Activated gamma-delta T cell (primary cell): ENCODE measurements at regions not wholly inside any gene's neighbourhood (a gene's known extent, or its start where the extent isn't known, plus 50 kb on each side); places are given as distances from the start of the nearest gene placed in this dataset.

ENCODE experiments used
- DNase-seq: peaks from one replicate; lab custom pipeline; 2025; lab: John Stamatoyannopoulos, UW

DNA sequence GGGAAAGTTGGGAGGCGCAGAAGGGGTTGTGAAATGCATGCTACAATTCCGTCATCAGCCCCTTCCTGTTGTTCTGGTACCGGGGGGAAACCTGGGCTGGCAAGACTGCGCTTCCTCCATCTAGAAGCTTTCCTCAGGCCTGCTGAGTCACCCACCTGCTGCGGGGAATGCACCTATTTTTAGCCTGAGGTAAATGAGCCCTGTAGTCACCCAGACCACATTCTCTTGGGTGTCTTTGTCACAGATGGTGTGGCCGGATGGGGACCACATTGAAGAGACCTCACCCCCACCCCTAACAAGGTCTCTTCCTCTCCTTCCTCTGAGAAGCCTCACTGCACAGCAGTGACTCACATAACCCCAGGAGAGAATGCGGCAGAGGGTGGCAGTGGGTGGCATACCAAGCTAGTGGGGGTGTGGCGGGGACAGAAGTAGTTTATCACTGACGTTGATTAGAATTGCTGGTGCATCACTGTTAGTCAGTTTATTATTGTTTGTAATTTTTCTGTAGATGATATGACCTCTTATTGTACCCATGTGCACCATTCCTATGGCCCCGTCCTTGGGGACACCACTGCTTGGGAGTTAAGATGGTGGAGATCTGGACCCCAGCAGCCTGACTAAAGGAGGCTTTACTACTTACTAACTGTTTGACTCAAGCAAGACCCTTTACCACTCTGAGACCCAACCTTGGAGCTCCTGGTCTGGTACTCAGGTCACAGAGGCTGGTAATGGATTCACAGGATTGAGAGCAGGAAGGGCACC, 83.0 kb upstream of the DUSP5 start:
- peak; percentile 23 for DNase-seq

DNA sequence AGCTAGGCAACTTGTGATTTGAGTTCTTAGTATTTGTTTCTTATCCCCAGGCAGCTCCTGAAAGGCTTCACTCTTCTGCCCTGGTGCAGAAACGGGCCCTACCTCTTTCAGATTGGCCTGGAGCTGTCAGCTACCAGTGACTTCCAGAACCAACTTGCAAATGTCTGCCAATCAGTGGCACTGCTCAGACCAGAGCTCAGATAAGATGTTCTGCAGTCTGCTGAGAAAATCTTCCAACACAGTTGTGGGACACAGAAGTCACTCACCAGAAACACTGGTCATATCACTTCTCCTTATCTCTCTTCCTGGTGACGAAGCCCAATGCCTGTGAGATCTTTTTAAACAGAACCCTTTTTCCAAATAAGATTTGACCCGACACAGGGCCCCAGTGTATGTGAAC, 81.9 kb upstream of the DUSP5 start:
- DNase-seq = no peak

DNA sequence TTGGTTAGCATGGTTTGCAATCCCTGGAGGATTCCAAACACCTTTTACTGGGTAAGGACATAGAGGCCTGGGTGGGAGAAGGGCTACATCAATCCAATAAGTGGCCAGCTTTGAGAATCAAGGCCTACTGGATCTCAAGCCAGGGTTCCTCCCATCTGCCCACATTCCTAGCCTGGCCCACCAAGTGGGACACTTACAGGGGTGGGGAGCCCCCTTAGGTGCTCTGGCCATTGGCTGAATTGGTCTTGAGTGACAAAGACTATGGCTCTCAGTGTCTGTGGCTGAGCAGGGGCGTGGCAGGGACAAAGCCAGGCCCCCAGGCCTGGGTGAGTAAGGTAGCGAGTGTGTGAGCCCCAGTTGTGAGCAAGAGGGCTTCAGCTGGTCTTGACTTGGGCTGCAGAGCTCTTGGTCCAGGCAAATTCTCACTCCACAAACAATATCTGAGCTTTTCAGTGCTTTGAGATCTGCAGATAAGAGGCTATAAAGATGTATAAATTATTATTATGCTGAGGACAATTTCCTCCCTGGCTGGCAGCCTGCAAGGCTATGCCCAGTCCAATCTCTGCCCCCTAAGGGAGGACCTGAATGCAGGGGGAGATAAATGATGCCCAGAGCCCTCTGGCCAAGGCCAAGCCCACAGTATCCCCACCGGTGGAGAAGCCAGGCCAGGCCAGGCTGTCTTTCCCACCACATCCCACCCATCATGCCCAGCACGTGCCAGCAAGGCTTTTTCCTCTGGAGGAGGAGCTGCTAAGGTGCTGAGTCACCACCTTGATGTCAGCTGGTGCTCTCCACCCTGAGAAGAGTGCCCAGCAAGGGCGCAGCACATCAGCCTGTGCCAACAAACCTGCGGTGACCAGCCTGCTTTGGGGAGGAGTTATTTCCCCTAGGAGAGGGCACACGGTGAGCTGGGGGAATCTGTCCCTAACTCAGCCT, 80.7 kb upstream of the DUSP5 start:
- no peak for DNase-seq

DNA sequence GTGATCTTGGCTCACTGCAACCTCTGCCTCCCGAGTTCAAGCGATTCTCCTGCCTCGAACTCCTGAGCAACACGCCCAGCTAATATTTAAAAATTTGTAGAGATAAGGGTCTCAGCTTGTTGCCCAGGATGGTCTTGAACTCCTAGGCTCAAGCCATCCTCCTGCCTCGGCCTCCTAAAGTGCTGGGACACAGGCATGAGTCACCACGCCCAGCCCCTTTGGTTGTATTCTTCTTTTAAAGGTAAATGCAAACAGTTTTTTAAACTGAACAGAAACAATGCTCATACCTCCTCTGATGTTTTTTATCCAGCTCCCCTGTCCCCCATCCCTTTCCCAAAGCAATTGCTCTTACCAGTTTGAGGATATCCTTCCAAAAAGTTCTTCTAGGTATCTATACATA, 79.5 kb upstream of the DUSP5 start:
- no peak for DNase-seq

DNA sequence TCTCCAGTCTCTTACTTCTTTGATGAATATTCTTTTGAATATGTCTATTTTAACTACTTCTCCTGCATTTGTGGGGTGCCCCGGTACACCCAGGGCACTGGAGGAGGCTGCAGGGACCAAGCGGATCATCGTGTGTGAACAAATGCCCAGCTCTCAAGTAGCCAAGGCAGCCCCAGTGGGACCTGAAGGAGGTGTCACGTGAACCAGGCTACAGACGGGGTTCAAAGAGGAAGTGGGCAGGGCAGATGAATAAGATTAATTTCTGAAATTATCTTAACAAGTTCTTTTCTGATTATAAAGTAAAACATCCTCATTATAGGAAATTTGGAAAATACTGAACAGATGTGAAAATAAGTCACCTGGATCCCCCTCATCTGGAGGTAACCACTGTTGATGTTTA, 78.4 kb upstream of the DUSP5 start:
- DNase-seq = no peak

DNA sequence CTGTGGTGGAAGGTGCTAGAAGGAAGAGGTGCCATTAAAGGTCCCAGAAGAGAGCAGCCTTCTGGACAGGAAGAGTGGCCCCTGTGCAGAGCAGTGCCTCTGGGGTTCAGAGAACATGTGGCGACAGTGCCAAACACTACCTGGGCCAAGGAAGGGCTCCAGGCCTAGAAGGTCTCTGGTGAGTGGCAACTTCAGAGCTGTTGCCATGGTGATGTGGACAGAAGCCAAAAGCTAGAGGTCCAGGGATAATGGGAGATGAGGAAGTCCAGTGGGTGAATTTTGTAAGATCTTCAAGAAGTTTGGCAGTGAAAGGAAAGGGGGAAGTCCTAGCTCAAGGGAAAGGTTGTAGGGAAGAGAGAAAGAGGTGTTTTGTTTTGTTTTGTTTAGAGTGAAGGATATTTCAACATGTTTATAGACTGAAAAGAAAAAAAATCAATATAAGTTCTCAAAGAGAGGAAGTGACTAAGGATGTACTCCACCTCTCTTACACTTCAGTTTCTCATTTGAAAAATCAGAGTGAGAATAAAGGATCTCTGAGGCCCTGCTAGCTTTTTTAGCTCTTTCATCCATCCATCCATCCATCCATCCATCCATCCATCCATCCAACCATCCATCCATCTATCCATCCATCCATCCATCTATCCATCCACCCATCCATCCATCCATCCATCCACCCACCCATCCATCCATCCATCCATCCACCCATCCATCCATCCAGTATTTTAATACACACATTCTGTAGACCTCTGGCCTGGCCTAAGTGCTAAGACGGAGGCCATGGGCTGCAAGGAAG, 77.1 kb upstream of the DUSP5 start:
- DNase-seq = no peak

DNA sequence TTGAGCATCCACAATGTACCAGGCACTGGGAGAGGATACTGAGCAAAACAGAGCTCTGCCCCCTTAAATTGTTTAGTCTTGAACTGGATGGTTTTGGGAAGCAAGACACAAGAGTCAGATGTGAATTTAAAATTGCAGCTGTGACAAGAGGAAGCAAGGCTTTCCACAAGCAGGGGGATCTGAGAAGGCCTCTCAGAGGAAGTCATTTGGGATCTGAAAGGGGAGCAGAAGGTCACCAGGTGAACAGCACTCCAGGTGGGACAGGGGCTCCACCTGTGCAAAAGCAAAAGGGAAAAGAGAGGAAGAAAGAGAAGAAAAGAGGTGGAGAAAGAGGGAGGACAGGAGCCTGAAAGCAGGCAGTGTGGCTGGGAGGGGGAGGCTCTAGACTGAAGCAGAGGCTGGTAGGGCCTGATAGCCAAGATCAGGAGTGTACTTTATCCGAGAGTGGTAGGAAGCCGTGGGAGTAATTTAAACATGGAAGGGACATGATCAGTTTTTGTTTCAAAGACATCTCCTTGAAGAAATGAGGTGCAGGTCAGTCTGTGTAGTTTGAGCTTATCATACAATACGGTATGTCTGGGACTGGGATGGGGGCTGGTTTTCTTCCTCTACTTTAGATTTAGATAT, 76.1 kb upstream of the DUSP5 start:
- DNase-seq = no peak

DNA sequence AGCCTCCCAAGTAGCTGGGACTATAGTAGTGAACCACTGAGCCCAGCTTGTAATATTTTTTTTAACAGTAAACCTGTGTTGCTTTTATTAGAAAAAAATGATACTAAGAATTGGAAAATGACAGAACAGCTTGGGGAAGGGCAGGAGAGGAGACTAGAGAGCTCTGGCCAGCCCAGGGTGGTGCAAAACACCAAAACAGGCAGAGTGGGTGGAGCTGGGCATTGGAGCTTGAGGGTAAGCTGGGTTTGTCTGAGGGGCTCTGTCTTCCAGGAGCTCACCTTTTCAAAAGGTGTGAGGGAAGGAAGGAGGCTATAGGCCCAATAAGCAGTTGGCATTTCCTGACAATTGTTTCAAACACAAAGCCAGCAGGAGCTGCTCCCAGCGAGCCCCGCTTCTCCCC, 75.2 kb upstream of the DUSP5 start:
- DNase-seq = no peak

DNA sequence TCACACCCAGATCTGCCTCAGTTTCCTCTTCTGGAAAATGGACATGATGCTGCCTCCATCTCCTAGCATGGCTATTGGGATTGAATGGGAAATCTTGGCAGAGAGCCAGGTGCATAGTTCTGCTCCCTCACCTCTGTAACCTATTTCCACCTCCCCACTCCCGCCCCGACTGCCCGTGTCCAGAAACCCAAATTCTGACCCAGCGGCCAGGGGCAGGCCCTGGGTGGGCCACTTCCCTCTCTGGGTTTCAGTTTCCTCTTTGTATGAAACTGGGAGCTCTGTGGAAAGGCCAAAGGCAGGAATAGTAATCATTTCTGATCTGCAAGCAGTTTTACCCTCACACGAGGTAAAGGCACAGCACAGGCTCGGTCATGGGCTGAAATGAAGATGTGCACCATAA, 74.1 kb upstream of the DUSP5 start:
- no peak for DNase-seq

DNA sequence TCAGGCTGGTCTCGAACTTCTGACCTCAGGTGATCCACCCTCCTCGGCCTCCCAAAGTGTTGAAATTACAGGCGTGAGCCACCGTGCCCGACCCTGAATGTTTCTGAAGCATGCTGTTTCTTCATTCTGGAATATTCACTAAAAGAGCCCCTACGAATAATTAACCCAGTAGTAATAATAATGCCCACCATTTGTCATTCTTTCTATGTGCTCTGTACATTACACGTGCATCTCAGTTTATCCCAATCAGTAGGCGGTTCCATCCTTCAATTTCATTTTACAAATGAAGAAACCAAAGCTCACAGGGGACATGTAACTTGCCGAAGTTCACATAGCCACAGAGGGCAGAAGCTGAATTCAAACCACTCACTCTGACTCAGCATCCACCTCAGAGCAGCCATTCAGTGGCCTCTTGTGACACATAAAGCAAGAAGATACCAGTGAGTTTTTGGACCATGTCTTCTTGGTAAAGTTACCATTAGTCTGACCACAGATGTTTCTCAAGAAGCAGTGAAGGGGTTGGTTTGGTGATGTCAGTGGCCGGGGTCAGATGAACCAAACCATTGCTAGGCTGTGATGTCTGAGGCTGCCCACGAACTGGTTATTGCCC, 71.9 kb upstream of the DUSP5 start:
- DNase-seq = no peak

DNA sequence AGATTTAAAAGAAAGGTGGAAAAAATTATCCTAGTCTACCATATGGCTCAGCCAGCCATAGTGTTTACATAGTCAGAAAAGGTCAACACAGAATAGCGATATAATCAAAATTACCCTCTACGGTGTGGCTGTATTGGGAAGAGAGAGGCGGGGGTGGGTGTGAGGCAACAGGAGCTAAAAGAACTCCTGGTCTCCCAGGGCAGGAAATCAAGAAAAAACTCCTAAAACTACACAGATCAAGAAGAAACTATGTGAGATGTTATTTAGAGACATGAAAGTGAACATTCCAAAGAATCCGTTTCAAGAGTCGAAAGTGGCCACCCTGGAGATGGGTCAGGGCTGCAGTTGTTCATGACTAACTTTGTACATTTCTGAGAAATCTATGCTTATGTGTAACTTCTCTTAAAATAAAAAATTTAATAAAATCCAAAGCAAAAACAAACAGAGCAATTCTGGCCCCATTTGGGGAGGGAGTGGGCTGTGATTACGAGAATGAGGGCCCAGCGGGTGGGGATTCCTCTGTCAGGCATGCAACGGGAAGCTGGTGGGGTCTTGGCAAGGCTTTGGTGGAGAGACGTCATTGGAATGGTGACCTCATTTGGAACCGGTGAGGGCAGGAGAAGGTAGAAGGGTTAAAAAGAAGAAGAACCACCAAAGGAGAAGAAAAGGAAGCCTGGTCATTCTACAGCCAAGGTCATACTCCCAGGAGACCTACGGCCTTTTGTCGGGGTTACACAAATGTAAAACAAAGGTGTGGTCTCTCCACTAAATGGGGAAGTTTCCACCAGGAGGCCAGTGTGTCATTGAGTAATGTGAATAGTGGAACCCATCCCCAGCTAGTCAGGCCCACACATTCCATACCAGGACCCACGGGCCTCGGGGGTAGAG, 71.2 kb upstream of the DUSP5 start:
- DNase-seq = no peak

DNA sequence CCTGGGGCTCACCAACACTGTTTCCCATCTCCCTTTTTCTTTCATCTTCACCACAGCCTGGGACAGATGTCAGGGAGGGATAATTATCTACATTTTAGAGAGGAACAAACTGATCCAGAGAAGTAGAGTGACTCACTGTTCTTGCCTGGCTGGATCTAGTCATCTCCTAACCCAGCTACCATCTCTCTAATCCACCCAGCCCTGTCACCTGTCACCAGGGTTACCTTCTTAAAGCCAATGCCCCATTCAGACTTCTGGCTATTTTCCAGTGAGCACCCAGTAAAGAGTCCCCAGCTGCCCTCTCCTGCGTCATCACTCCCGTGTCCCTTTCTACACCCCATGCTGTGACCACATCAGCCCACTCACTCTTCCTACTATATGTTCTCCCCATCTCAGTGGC, 68.4 kb upstream of the DUSP5 start:
- no peak for DNase-seq

DNA sequence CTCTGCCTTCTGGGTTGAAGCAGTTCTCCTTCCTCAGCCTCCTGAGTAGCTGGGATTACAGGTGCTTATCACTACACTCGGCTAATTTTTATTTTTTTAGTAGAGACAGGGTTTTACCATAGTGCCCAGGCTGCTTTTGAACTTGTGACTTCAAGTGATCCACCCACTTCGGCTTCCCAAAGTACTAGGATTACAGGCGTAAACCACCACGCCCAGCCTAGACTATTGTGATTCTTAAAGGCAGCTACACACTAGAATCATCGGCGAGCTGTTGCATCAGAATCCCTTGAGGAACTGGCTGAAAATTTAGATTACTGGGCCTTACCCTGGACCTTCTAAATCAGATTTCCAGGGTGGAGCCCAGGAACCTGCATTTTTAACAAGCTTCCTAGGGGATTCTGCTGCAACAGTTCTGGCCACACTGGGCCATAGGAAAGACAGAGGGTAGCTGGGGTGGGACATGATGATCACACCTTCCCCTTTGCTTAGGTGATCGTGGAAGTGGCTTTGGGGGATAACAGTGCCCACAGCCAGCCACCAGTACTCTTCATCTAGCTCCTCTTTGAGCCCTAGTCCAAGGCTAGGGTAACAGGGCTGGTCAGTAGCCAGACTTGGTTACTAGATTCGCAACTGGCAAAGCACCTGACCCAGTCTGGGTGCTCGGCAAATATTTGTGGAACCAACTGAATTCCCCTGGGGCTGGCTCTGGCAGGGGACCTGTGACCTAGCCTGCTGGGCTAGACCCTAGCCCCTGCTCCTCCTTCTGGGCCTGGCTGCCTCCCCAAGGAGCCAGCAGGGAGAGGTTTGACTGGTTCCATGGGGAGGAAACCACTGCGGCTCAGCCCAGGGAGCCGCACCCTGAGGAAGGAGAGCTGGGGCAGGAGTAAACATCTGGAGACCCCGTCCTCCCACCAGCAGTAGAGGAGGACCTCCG, 67.1 kb upstream of the DUSP5 start:
- DNase-seq = no peak

DNA sequence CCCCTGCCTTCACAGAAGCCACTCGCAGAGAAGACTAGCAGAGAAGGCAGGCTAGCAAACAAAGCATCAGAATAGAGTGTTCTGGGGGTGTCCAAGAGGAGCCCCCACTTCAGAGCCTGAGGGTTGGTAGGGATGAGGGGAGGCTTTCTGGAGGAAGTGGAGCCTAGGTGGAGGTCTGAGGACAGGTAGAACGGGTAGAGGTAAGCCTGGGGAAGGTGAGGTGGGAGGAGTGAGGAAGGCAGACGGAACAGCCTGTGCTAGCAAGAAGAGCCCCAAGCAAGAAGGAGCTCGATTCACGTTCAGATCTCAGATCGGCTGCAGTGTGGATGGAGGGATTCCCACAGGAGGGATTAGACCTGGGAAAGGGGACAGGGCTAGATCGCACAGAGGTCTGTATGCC, 66.0 kb upstream of the DUSP5 start:
- no peak for DNase-seq

DNA sequence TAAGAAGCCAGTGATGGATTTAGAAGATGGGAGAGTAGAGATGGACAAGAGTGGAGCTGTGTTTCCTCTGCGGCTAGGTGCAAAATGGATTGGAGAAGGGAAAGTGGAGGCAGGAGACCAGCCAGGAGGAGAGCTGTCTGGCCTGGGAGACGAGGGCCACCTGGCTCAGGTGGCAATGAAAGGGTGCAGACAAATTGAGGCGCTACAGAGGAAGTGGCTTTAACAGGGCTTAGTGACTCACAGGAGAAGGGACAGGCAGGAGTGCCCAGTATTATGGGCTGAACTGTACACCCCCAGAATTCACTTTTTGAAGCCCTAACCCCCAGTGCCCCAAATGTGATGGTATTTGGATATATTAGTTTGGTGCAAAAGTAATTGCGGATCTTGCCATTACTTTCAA, 65.6 kb upstream of the DUSP5 start:
- no peak for DNase-seq

DNA sequence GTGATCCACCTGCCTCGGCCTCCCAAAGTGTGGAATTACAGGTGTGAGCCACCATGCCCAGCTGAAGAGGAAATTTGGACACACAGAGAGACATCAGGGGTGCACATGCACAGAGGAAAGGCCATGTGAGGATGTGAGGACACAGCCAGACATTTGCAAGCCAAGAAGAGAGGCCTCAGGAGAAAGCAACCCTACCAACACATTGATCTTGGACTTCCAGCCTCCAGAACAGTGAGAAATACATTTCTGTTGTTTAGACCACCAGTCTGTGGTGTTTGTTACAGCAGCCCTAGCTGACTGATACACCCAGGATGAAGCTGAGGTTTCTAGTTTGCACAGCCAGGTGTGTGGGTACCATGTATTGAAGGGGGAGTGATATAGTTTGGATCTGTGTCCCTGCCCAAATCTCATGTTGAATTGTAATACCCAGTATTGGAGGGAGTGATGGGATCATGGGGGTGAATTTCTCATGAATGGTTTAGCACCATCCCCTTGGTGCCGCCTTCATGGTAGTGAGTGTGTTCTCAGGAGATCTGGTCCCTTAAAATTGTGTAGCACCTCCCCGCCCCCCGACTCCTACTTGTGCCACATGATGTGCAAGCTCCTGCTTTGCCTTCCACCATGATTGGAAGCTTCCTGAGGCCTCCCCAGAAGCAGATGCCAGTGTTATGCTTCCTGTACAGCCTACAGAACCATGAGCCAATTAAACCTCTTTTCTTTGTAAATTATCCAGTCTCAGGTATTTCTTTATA, 64.7 kb upstream of the DUSP5 start:
- no peak for DNase-seq

DNA sequence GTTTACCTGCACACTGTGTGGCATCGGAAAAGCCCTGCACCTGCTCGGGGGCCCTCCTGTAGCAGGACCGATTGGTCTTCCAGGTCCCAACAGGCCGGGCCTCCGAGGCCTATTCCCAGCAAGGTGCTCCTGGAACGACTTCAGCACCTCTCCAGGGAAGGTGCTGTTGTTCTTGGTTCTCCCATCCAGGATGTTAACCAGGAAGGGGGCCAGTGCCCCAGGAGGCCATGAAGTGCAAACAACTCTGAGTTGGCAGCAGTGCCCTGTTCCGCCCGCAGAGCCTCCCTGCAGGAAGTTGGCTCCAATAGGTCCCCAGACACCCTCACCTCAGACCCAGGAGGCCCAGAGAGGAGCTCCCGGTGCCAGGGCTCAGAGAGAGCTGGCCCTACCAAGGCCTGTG, 64.0 kb upstream of the DUSP5 start:
- DNase-seq = no peak

DNA sequence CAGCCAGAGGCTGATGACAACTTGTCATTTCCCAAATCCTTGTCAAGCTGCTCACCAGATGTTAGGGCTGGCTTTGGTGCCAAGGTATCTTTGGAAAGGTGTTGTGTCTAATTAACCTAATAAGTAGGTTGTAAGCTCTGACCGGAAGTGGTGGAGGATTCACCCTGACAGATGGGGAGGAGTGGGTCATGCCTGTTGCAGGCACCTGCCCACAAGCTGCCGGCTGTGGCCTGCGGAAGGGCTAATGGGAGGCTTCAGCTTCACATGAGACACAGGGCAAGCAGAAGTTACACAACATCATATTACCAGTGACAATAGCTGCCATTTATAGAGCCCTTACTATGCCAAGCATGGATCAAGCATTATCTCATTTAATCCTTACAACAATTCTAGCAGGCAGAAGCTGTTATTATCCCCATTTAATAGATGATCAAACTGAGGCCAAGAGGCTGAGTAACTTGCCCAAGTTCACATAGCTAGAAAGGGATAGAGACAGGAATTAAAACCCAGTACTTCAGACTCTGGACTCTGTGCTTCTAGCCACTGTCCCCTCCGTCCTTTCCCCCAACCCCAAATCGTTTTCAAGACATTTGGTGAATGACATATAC, 63.1 kb upstream of the DUSP5 start:
- no peak for DNase-seq
